GM18508 (cell line): ENCODE measurements at regions not wholly inside any gene's neighbourhood (a gene's known extent, or its start where the extent isn't known, plus 50 kb on each side); places are given as distances from the start of the nearest gene placed in this dataset.

Source experiments
- ATAC-seq: cut with Tn5 transposase; IDR thresholded peaks from one replicate; pipeline ENCODE4 v1.9.1; 2021; ENCODE audit warnings: moderate number of reproducible peaks; ENCODE audit not compliant: insufficient read depth, unreplicated experiment

DNA sequence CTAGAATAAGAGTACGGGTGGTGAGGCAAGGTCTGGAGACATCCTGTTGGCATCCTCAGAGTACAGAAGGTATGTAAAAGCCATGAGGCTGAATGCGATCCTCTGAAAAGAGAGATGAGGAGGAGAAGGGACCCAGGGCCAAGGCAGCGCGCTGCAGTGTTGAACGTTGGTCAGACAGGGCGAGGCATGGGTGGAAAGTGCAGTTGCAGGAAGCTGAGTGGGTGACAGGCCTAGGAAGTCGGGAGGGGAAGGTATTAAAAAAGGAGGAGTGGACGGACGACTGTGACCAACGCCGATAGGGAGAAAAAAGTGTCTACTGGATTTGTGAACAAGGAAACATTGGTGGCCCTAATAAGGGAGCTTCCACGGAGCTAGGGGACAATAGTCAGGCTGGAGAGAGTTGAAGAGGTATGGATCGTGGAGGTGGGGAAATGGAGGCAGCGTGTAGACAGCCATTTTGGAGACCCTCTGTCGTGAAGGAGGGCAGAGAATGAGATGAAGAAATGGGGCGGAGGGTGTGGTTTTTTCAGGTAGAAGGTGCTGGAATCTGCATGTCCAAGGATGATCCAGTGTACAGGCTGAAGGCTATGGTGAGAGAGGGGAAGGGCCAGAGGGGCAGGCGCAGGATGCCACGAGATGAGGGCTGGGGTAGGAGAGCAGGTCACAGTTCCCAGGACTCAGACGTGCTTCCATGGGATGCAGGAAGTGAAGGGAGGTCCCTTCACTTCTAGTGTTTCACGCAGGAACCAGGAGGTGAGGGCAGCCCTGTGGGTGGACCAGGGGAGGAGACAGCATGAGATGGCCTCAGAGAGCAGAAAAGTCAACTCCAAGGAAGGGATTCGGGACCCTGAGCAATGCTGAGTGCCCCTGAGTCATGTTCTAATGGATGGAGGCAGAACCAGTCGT lies 115.9 kb downstream of the ASB7 start:
- no peak for ATAC-seq

DNA sequence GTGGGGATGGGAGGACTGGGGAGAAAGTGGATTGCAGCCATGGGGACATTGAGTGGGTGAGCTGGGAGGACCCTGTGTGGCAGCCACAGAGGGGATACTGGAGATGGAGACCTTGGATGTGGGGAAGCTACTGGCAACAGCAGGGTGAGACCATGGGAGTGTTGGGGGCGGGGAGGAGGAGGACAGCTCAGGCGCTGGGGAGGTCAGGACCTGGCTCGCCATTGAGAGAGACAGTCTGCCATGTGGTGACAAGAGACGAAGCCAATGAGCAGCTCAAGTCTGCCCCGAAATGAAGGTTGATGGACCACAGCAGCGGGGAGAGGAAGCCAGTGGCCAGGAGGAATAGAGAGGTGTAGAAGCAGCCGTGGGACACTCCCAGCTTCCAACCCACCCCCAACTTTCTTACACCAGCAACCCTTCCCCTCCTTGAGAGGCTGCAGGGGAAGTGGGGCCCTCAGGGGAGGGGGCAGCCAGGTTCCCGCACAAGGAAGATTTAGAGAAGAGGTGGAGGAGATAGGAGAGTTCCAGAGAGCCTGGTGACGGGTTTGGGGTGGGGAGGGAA lies 118.1 kb downstream of the ASB7 start:
- no peak for ATAC-seq

DNA sequence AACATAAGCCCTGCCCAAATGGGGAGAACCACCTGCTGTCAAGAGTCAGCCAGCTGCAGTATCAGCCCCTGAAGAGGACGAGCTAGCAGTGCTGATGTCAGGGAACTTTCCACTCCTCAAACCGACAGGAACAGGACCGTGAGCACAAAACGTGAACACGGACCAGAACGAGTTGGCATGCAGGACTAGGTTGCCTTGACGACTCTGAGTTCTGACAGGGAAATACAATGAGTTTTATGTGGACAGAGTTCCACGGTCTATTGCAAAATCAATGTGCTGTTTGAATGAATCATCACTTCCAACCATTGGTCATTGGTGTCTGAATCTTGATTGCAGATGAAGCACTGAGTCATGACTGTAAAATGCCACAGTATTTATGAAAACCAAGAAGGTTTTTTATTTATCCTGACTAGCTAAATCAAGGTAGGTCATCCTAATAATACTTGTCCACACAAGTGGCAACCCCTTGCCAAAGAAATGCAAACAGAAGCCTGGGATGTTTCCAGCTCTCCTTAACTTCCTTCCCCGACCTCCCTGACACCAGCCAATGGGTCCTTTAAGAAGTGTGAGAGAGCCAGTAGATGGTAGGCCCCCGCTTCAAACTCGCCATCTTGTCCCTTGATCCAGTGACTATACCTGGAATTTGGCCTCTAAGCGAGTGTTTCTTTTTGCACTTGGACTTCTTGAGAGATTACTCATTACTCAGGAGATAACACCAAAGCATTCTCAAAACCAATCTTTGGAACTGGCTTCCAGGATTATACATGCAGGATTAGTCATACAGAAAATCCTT lies 119.6 kb downstream of the ASB7 start:
- ATAC-seq, result no peak

DNA sequence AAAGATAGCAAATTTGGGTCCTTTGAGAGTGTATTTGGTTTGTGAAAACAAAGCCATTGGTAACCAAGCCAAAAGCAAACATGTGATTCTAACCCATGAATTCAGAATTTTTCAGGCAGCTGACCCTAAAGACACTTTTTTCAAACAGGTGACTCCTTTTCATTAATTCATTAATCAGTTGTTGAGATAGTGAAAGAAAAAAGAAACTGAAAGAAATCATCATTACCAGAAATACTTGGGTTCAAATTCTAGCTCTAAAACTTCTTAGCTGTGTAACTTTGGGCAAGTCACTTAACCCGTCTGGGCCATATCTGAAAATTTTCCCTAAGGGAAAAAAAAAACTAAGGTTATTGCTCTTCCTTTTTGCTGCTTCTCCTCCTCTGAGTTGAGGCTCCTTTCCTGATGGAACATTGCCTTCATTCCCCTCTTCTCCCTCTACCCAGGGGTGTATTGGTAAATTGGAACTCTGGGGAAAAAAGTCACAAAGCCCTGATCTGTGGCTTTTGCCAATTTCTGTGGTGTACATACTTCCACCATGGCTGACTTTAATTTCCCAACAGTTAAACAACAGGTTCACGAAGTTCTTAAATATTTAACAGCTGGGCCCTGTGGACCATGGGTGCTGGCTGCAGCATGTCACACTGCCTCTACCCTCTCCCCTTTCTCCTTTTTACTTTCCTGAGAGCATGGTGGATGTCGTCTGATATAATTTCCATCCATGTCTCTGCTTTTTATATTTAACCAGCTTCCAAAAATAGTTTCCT lies 120.3 kb downstream of the ASB7 start:
- ATAC-seq, result no peak

DNA sequence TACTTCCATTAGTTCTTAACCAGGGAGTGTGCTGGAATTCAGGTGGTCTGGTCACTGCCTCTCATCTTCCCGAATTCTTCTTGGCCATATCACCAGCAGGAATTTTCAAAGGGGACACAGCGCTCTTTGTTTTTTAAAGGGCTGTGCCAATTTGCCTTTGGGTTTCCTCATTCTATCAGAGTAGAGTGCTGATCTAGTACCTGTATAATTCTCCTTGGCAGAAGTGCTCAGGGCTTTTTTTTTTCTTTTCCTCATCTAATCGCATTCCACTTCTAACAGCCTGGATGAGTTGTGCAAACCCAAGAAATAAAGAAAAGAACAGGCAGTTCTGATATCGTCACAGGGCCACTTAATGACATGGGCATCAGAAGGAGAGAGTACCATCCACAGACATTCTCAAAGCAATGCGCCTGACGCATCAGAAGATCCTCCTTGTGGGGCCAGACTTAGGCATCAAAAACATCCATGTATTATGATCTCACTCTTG lies 121.0 kb downstream of the ASB7 start:
- no peak for ATAC-seq

DNA sequence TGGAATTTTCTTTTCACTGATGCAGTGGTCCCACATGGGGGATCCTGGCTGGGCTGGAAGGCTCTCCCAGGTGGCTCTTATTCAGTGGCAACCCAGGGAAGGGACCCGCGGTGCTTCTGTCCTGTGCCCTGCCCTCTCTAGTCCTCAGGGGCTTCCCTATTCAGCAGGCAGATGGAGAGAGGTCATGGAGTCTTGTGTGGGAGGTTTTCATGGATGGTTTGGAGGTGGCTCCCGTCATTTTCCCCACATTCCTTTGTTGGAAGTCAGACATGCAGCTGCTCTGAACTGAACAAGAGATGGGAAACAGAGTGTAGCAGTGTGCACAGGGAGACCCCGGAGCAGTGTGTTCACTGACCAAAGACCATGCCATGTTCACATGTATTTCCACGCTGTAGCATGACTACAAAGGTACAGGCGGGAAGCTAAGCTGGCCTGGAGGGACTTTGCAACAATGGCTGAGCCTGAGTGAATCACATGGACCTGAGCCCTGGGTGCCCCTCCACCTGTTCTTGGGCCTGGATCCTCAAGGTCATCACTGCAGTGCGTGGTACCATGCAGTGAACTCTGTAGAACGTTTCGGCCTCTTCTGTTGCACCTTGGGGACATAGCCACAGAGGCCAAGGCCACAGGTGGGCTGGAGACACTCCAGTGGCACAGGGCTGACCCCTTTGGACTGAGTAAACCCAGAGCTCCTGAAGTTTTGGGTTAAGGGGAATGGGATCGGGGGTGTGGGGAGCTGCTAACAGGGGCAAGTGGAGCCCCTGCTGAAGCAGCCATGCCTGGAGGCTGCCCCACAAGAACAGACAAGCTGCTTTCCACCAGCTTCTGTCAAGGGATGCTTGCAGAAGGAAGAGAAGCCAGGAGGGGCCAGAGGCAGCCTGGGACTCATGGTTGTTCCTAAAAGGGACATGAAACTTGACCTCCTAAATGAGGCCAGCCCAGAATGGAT lies 123.0 kb downstream of the ASB7 start:
- no peak for ATAC-seq

DNA sequence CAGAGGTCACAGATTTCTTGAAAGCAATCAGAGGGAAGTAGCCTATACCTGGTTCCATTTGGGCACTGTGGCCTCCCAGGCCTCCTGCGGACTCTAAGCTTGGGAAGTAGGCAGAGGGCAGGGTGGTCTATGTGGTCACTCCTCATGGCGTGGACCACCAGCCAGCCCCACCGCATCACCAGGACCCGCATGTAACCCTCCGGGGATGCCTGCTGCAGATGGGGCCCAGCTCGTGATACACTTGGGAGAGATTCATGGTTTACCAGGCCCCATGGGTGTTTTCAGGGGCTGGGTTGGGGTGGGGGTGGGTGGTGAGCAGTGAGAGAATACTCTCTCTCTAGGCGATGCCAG lies 123.7 kb downstream of the ASB7 start:
- no peak for ATAC-seq

DNA sequence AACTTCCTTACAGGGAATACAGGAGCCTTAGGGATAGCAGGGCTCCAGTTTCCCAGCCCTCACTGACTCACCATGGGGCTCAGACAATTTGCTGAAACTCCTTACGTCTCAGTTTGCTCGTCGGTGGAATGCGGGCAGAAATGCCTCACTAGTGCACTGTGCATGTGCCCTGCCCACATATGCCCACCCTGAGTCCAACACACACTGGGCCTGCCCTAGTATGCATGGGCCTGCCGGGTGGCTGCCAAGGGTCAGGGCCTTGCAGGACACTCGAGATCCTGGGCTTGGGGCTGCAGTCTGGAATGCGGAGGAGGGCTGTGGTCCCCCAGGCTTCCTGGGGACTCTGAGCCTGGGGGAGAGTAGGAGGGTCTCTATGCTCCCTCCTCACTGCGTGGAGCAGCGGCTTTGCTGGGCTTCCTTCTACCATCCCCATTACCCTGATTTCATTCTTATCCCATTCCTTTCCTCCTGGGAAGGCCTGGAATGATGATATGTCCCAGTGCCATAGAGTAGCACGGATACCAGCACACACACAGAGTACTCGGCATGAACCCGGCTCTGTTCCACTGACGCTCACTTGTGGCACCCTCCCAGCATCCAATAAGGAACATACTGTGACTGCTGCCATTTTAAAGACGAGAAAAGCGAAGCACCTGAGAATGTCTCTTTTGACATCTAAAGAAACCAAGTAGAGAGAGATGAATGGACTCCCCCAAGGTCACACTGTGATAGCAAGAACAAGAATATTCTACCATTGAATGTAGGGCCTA lies 124.2 kb downstream of the ASB7 start:
- ATAC-seq, result no peak

DNA sequence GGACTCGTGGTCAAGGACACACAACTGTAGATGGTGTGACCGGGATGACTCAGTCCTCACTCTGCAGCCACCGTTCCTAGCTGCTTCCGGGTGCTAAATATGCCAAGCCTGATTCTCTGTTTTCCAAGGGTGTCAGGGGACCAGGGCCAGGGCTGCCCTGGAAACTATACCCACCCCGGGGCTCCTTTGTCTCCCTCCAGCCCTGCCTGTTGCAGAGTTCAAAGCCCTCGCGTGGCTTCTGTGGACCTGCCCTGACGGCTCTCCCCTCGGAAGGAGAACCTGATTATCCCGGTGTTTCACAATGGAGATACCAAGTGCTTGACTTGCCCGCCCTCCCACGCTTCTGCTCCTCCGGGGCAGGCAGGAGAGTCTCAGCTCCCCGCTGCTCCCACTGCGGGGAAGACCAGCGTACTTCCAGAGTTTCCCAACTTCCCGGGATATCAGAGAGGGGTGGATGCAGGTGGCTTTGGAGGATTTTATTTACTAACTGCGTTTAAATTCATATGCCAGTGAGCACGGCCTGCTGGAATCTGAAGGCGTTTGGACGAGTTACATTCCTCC lies 125.0 kb downstream of the ASB7 start:
- ATAC-seq, result no peak

DNA sequence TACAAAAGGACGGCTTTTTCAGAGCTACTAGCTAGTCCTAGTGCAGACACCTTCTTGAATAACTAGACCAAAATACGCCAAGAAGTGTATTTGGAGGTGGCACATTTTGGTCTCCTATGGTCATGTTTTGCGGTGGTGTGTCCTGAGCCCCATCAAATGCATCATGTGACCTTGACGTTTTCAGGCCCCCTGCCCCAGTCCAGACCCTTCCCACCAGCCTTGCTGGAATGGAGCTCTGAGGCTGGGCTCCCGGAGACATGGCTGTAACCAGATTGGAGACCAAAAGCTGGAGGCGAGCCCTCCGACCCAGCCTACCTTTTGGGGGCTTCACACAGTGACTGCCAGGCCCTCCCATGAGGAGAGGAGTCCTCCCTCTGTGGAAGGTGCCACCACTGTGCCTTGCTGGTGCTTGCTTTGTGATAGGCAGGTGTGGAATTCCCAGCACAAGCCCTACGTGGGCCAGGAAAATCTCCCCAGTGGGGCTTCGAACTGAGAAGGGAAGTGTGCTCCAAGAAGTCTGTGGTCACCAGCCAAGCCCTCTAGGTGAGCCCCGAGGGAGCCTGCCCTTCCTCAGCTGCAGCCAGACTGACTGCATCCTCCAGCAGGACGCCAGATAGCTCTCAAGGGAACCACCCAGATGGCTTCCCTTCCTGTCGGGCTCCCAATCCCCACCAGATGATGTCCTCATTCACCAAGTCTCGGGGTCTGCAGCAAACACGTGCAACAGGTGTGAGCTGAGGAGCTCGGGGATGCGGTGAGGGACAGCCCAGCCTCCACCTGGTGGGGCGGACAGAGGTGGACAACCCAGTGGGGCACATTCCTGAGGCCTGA lies 126.2 kb downstream of the ASB7 start:
- ATAC-seq, result no peak

DNA sequence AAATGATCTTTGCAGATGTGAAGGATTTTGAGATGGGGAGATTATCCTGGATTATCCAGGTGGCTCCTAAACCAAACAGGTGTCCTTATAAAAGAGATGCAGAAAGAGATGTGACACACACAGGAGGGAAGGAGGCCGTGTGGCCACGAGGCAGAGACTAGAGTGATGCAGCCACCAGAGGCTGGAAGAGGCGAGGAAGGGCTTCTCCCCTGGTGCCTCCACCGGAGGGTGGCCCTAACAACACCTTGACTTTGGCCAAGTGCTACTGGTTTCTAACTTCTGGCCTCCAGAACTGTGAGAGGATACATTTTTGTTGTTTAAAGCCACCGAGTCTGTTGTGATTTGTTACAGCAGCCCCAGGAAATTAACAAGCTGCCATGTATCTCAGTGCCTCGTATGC lies 127.1 kb downstream of the ASB7 start:
- no peak for ATAC-seq

DNA sequence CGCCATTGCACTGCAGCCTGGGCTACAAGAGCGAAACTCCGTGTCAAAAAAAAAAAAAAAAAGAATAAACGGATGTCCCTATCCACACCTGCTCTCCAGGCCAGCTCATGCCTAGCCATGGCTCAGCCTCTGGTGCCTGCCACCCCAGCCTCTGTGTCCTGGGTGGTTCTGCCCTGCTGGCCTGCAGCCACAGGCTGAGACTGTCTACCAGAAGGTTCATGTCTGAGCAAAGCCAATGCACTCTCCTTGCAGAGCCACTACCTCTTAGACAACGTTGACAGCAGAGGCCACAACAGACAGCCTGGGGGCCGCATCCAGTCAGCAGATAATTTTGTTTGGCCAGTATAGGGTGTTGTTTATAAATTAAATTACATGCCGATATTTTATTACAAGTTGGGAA lies 127.7 kb downstream of the ASB7 start:
- ATAC-seq, result no peak

DNA sequence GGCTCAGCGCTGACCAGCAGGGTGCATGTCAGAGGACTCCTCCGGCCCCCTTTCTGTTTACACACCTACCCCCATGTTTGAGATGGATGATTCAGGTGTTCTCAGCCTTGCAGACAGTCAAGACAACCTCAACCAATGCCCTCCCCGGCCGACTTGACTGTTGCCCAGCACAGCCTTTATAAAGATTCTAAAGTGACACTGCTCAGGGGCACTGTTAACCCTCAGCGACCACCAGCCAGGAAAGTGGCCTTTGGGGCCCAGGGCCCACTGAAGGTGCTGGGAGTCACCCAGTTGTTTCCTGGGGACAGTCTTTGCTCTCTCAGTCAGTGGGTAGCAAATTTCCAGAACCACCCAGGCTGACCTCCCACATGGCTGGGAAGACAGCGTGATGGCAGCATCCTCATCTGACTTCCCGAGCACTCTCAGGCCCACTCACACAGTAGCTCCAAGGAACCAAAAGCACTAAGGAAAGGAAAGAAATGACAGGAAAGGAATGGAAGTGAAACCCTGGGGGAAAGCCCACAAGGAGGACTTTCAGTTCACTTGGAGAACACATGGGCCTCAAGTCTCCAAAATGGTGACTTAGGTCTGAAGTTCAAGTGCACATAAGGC lies 128.4 kb downstream of the ASB7 start:
- ATAC-seq, result no peak

DNA sequence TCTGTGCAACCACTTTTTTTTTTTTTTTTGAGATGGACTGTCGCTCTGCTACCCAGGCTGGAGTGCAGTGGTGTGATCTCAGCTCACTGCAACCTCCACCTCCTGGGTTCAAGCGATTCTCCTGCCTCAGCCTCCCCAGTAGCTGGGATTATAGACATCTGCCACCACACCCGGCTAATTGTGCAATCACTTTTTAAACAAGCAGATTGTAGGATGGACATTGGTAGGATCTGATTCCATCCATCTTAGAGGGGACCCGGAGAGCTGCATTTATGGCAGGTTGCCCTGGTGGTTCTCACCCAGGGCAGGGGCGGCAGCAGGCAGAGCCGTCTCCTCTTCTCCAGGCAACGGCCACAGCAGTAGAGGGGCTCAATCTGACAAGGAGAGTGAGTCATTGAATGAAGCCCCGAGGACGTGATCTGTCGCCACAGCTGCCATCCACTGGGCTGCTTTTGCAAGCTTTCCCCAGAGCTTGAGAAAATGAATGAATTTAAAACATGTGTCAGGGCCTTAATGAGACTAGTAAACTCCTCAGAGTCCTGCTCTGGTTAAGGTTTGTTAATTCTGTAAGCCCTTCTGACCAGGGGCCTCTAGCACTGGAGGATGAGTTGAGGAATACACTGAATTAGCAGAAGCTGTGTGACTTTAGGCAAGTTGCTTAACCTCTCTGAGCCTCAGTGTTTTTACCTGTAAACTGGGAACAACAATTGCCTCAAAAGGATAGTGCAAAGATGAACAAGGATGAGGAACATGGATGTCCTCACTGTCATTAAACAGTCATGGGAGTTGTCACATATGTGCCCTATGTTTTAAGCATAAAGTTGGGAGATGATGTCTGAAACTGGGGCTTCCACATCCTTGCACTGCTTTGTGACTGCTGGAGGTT lies 129.1 kb downstream of the ASB7 start:
- ATAC-seq, result no peak

DNA sequence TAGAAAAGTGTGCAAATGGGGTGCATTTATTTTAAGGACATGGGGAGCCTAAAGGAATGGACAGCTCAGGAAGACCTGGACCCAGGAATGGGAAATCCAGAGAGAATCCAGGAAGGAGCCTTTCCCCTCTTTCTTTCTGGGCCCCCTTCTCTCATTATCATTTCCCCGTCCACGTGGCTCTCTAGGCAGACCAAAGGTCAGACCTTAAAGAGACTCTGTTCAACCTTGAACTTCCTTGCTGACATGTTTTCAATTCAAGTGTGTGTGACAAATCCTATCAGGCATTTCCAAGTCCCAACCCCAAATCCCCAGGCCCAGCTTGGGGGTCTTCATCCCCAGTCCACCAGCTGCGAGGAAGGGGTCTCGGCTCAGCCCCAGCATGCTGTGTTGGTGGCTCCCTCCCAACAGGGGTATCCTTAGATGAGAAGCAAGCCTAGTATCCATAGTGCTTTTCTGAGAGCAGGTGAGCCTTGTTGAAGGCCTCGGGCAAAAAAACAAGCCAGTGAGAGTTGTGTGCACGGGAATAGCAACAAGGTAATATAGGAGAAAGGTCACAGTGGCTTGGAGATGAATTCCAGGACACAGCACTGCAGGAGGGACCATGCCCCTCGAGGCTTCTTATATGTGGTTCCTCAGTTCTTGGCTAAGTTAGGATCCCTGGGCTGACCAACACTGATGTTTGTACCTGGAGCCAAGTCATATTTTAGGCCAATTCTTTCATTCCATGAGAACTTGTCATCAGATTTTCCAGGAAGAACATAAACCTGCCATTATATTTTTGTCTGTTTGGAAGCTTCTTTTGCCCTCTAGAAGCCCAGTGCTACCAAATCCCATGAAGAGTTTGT lies 130.0 kb downstream of the ASB7 start:
- no peak for ATAC-seq
